NCI-H345 treated with DMSO at 0.1 percent for 48 hours (cell line): ENCODE measurements at regions not wholly inside any gene's neighbourhood (a gene's known extent, or its start where the extent isn't known, plus 50 kb on each side); places are given as distances from the start of the nearest gene placed in this dataset.

Experiments used
- DNase-seq: peaks from one replicate; lab custom pipeline; 2025; ENCODE audit not compliant: unreplicated experiment; lab: John Stamatoyannopoulos, UW

- DNase-seq = no peak
These were observed 415.0 kb upstream of the XYLT1 start for GRCh38 chr16:17885659-17886207.

- DNase-seq = no peak
These were observed 407.1 kb upstream of the XYLT1 start for GRCh38 chr16:17877821-17878360.

- DNase-seq = no peak
These were observed 396.2 kb upstream of the XYLT1 start for GRCh38 chr16:17866996-17867395.

GRCh38 chr16:17861981-17862479, 391.3 kb upstream of the XYLT1 start:
- no peak for DNase-seq

- DNase-seq = no peak
These were observed 387.3 kb upstream of the XYLT1 start for GRCh38 chr16:17858061-17858460.

- no peak for DNase-seq
These were observed 383.2 kb upstream of the XYLT1 start for GRCh38 chr16:17853958-17854357.

- DNase-seq = no peak
These were observed 382.4 kb upstream of the XYLT1 start for GRCh38 chr16:17852977-17853702.

- DNase-seq = no peak
These were observed 380.0 kb upstream of the XYLT1 start for GRCh38 chr16:17850581-17851250.

- DNase-seq = no peak
These were observed 376.6 kb upstream of the XYLT1 start for GRCh38 chr16:17847234-17847795.

- DNase-seq = no peak
These were observed 375.3 kb upstream of the XYLT1 start for GRCh38 chr16:17846030-17846429.

- no peak for DNase-seq
These were observed 374.3 kb upstream of the XYLT1 start for GRCh38 chr16:17845031-17845430.

GRCh38 chr16:17843905-17844304, 373.1 kb upstream of the XYLT1 start:
- DNase-seq = no peak

GRCh38 chr16:17839907-17840306, 369.1 kb upstream of the XYLT1 start:
- DNase-seq = no peak

GRCh38 chr16:17839272-17839671, 368.5 kb upstream of the XYLT1 start:
- no peak for DNase-seq

GRCh38 chr16:17836868-17837602, 366.3 kb upstream of the XYLT1 start:
- DNase-seq = no peak

GRCh38 chr16:17835118-17835876, 364.5 kb upstream of the XYLT1 start:
- DNase-seq = no peak

GRCh38 chr16:17832738-17833137, 362.0 kb upstream of the XYLT1 start:
- no peak for DNase-seq

GRCh38 chr16:17831330-17831729, 360.6 kb upstream of the XYLT1 start:
- DNase-seq = no peak

- DNase-seq = no peak
These were observed 359.9 kb upstream of the XYLT1 start for GRCh38 chr16:17830651-17831050.

- DNase-seq = no peak
These were observed 359.1 kb upstream of the XYLT1 start for GRCh38 chr16:17829811-17830210.
